ENCODE measurements at regions not wholly inside any gene's neighbourhood (a gene's known extent, or its start where the extent isn't known, plus 50 kb on each side); places are given as distances from the start of the nearest gene placed in this dataset.

DNA sequence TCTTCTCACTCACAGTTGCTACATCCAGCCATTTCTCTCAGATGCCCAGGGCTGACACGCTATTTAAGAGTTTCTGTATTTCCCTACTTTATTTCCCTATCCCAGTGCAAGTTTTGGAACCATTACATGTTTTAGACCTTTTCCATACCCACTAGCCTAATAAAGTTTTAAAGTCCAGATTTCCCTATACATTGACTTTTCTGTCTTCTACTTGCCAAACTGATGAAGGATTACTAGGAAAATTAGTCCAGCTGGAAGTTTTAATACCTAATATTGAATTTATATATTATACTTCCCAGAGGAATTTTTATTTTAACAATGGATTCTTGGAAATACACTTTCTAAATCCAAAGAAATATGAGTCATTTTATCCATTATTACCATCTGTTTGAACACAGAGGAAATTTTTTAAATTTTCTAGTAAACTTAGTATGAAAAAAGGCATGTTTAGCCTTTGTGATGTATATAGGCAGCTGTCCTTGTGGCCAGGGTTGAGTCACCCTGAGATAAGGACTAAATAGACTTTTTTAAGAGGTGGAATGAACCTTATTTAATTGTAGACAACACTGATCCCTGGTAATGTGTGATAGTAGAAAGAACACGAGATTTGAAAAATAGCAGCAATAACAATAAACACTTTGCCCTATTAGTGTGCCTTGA is 205.0 kb downstream of the TFEC start:
- no peak for TF ChIP-seq POLR2A (IDR thresholded peaks at IDR 0.05)
- TF ChIP-seq, protein P1, sequence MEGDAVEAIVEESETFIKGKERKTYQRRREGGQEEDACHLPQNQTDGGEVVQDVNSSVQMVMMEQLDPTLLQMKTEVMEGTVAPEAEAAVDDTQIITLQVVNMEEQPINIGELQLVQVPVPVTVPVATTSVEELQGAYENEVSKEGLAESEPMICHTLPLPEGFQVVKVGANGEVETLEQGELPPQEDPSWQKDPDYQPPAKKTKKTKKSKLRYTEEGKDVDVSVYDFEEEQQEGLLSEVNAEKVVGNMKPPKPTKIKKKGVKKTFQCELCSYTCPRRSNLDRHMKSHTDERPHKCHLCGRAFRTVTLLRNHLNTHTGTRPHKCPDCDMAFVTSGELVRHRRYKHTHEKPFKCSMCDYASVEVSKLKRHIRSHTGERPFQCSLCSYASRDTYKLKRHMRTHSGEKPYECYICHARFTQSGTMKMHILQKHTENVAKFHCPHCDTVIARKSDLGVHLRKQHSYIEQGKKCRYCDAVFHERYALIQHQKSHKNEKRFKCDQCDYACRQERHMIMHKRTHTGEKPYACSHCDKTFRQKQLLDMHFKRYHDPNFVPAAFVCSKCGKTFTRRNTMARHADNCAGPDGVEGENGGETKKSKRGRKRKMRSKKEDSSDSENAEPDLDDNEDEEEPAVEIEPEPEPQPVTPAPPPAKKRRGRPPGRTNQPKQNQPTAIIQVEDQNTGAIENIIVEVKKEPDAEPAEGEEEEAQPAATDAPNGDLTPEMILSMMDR (IDR thresholded peaks at IDR 0.05), result no peak

Measured in heart left ventricle (tissue), 13 donors.